ENCODE measurements at regions not wholly inside any gene's neighbourhood (a gene's known extent, or its start where the extent isn't known, plus 50 kb on each side); places are given as distances from the start of the nearest gene placed in this dataset.
"Not testable (repeated sequence)": the region's sequence is repeated elsewhere in the genome, so short reads cannot be mapped to it uniquely, and the experiment has no call there.

DNA sequence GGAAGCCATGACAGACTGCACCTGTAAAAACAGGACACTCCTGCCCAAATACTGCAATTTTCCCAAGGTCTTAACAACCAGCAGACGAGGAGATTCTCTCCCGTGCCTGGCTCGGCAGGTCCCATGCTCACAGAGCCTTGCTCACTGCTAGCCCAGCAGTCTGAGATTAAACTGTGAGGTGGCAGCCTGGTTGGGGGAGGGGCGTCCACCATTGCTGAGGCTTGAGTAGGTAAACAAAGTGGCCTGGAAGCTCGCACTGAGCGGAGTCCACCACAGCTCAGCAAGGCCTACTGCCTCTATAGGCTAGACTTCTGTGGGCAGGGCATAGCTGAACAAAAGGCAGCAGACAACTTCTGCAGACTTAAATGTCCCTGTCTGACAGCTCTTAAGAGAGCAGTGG is 80.3 kb downstream of the ANXA5 start:
- H3K4me3 ChIP-seq; H3K36me3 ChIP-seq (replicated peaks); in situ Hi-C loops (cut with MboI; ENCODE audit: low sequenced_read_pairs); DNase-seq (ENCODE audit: low spot score in 2 of 2); H3K4me1 ChIP-seq; H3K9me3 ChIP-seq; H3K27me3 ChIP-seq (ENCODE audit: low read depth): not testable (repeated sequence)

DNA sequence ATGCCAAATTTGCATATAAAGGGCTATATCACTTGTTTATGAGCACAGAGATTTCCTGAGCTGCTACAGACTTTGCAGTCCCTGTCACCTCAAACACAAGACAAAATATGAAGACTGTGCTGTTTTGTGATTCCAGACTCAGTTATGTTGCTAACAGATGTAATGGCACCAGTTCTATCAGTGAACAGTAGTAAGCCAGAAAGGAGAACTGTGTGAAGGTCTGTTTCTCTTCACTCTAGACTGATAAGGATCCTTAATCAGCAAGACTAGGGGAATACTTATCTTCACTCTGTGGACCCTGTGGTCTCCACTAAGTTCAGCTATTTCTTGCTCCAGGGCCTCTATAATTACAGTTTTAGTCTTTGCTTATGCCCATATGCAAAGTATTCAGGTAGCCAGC is 82.7 kb downstream of the ANXA5 start:
- no peak for DNase-seq (ENCODE audit: low spot score in 2 of 2)
- Histone ChIP-seq H3K9me3 (no peaks in the 10 kb centered on the region), H3K4me1 (no peaks in the 10 kb centered on the region), H3K4me3 (no peak overlapping the region), H3K27me3 (ENCODE audit: low read depth) (no peaks in the 10 kb centered on the region), H3K36me3 (replicated peaks) (no peaks in the 10 kb centered on the region)
- in situ Hi-C loops (cut with MboI; ENCODE audit: low sequenced_read_pairs), result no loop called here

DNA sequence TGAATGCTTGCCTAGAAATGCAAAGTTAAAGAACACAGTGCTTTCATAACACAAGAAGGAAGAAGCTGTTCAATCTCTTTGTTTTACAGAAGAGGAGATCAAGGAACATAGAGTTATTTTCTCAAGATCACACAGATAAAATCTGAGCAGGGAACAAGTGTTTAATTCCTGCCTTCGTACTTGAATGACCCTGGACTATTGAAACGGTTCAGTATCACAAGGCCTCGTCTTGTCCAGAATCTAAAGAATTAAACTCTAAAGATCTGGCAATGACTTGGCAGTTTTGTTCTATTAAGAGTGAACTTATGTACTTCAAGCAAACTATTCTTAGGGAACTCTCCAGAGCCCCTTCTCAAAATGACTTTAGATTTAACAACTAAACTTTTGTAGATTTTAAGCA is 97.7 kb downstream of the ANXA5 start:
- Histone ChIP-seq H3K9me3 (no peaks in the 10 kb centered on the region), H3K4me3 (no peak overlapping the region), H3K27me3 (ENCODE audit: low read depth) (no peaks in the 10 kb centered on the region; the same call in 1 of the 2 replicates), H3K36me3 (replicated peaks) (no peaks in the 10 kb centered on the region), H3K4me1 (no peaks in the 10 kb centered on the region)
- DNase-seq (ENCODE audit: low spot score in 2 of 2), result no peak
- in situ Hi-C loops (cut with MboI; ENCODE audit: low sequenced_read_pairs), result no loop called here

DNA sequence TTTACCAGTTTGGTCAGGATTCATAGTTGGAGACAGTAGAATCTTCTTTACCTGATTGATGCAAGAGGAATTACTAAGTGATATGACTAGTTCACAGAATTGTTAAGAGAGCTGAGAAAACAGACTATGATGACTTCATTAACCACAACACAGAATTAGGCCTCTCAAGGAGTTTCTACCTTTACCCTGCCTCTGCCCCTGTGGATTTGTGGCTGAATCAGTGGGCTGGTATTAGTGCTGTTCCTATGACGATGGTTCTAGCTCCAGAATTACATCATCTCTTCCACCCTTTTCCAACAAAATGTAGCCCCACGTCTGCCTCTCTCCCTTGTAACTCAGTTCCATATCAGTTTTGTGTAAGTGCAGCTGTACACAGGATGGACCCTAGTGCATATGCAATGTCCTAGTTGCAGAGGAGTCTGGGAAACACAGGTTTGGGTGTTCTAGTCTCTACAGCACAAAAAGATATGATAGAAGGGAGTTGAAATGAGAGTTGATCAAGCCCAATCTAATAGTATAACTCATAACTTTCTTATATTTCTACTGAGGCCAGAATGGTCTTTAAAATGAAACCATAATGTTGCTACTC is 99.3 kb downstream of the ANXA5 start:
- H3K4me3 ChIP-seq, result no peak overlapping the region
- no peaks in the 10 kb centered on the region for H3K9me3 ChIP-seq
- H3K27me3 ChIP-seq (ENCODE audit: low read depth), result no peaks in the 10 kb centered on the region; the same call in 1 of the 2 replicates
- in situ Hi-C loops (cut with MboI; ENCODE audit: low sequenced_read_pairs), result no loop called here
- H3K4me1 ChIP-seq, result no peaks in the 10 kb centered on the region
- DNase-seq (ENCODE audit: low spot score in 2 of 2), result no peak
- H3K36me3 ChIP-seq (replicated peaks), result no peaks in the 10 kb centered on the region

DNA sequence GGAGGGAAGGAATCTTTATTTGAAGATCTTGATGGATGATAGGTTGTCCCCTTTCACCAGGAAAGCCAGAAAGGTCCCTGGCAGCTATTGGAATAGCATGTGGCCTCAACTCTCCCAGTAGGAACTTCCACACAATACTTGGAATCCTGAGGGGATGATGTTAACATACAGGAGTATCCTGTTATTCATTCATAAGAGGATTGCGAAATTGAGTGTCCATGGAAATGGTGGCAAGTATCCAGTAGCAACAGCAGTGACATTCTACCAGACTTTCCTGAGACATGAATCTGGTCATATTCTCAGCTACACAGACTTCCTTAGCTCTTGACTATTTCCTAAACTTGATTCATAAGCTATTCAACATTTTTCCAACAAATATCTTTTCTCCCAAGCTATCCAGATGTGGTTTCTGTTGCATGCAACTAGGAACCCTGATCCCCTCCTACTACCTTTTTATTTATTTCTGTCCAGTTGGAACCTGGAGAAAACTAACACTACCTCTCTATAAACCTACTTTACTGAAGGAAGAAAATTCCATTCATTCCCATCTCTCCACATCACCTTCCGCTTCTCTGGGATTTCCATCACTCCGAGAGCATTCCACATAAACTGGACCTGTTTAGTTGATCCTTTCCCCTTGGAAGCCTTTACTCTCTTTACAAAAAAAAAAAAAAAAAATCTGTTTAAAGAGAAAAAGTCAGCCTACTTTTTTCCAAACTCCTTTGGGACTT is 101.8 kb downstream of the ANXA5 start:
- no peak for DNase-seq (ENCODE audit: low spot score in 2 of 2)
- no peak overlapping the region for H3K4me3 ChIP-seq
- no peaks in the 10 kb centered on the region for H3K36me3 ChIP-seq (replicated peaks)
- H3K4me1 ChIP-seq, result no peaks in the 10 kb centered on the region
- in situ Hi-C loops (cut with MboI; ENCODE audit: low sequenced_read_pairs), result no loop called here
- no peaks in the 10 kb centered on the region for H3K9me3 ChIP-seq
- H3K27me3 ChIP-seq (ENCODE audit: low read depth), result no peaks in the 10 kb centered on the region; the same call in 1 of the 2 replicates

DNA sequence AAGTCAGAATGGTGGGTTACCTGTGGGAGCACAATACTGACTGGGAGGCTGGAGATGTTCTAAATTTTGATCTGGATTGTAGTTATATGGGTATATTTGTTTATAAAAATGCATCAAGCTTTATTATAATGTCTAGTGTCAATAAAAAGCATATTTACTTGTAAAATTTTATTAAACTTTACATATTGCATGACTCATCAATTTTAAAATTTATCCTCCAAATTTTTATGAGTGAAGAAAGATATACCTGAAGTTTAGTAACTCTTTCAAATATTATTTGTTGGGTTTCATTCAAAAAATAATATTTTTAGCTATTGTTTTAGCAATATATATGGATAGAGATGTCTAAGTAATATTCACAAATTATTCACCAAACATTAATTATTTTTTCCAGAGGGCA is 103.0 kb downstream of the ANXA5 start:
- DNase-seq (ENCODE audit: low spot score in 2 of 2), result no peak
- H3K36me3 ChIP-seq (replicated peaks), result no peaks in the 10 kb centered on the region
- no peaks in the 10 kb centered on the region for H3K4me1 ChIP-seq
- no peaks in the 10 kb centered on the region for H3K9me3 ChIP-seq
- H3K4me3 ChIP-seq, result no peak overlapping the region
- H3K27me3 ChIP-seq (ENCODE audit: low read depth), result no peaks in the 10 kb centered on the region
- in situ Hi-C loops (cut with MboI; ENCODE audit: low sequenced_read_pairs), result no loop called here

DNA sequence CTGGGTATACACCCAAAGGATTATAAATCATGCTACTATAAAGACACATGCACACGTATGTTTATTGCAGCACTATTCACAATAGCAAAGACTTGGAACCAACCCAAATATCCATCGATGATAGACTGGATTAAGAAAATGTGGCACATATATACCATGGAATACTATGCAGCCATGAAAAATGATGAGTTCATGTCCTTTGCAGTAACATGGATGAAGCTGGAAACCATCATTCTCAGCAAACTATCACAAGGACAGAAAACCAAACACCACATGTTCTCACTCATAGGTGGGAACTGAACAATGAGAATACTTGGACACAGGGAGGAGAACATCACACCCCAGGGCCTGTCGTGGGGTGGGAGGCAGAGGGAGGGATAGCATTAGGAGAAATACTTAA is 104.5 kb downstream of the ANXA5 start:
- H3K36me3 ChIP-seq (replicated peaks); H3K9me3 ChIP-seq; in situ Hi-C loops (cut with MboI; ENCODE audit: low sequenced_read_pairs); DNase-seq (ENCODE audit: low spot score in 2 of 2); H3K4me3 ChIP-seq; H3K4me1 ChIP-seq; H3K27me3 ChIP-seq (ENCODE audit: low read depth): not testable (repeated sequence)

DNA sequence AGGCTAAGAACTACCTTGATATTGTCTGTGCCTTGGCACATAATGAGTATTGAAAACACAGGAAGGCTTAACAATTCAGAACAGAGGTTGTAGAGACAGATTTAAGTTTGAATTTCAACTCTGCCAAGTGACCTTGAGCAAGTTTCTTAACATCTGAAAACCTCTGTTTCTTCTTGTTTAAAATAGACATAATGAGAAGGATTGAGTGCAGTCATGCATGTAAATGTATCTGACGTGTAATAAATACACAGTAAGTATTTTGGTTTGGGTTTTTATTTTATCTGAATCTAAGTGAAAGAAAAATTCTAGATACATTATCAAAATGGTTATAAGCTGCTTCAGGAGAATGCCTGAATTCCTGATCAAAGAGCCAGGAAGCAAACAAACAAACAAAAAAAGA is 111.9 kb downstream of the ANXA5 start:
- in situ Hi-C loops (cut with MboI; ENCODE audit: low sequenced_read_pairs), result no loop called here
- Histone ChIP-seq H3K9me3 (no peaks in the 10 kb centered on the region), H3K27me3 (ENCODE audit: low read depth) (no peaks in the 10 kb centered on the region; the same call in 1 of the 2 replicates), H3K36me3 (replicated peaks) (no peaks in the 10 kb centered on the region), H3K4me3 (no peak overlapping the region), H3K4me1 (no peaks in the 10 kb centered on the region)
- no peak for DNase-seq (ENCODE audit: low spot score in 2 of 2)

DNA sequence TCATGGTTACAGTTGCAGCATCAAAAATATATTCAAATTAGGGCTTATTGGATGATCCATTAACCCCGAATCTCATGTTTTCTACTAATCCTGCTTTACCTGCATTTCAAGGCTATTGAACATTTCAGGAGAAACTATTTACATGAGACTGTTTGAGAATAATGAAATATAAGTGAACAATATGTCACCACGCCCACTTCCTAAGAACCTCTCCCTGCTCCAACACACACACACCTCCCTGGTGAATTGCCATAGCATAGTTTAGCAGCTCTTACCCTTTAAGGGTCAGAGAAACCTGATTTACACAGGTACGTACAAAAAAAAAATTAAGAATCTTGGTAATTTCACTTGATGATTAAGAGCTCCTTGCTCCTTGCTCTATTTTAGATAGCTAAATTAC is 113.4 kb downstream of the ANXA5 start:
- no peaks in the 10 kb centered on the region for H3K9me3 ChIP-seq
- in situ Hi-C loops (cut with MboI; ENCODE audit: low sequenced_read_pairs), result no loop called here
- no peaks in the 10 kb centered on the region for H3K4me1 ChIP-seq
- peaks cover 7% of the 10 kb centered on the region; the same call in 1 of the 2 replicates for H3K27me3 ChIP-seq (ENCODE audit: low read depth)
- no peak overlapping the region for H3K4me3 ChIP-seq
- DNase-seq (ENCODE audit: low spot score in 2 of 2), result no peak
- no peaks in the 10 kb centered on the region for H3K36me3 ChIP-seq (replicated peaks)

DNA sequence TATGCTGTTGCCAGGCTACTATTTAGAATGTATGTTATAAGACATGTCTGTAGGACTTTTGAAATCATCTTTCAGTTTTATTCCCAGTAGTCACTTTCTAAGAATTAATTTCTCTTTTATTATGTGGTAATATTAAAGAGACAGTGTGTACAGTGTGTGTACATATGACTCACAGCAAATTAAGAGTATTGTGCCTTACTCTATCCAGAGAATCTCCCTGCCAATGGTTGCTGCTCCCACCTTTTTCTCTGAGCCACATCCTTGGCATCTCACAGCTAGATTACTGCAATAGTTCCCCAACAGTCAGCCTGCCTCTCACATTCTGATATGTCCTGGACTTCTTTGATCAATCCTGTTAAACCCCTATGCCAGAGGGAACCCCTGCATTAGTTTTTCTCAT is 114.5 kb downstream of the ANXA5 start:
- in situ Hi-C loops (cut with MboI; ENCODE audit: low sequenced_read_pairs), result no loop called here
- no peaks in the 10 kb centered on the region for H3K4me1 ChIP-seq
- no peaks in the 10 kb centered on the region for H3K9me3 ChIP-seq
- H3K36me3 ChIP-seq (replicated peaks), result no peaks in the 10 kb centered on the region
- DNase-seq (ENCODE audit: low spot score in 2 of 2), result no peak
- no peak overlapping the region for H3K4me3 ChIP-seq
- 0 out of 2 replicates have a peak, but pooled peaks cover 7% of the 10 kb centered on the region for H3K27me3 ChIP-seq (ENCODE audit: low read depth)

DNA sequence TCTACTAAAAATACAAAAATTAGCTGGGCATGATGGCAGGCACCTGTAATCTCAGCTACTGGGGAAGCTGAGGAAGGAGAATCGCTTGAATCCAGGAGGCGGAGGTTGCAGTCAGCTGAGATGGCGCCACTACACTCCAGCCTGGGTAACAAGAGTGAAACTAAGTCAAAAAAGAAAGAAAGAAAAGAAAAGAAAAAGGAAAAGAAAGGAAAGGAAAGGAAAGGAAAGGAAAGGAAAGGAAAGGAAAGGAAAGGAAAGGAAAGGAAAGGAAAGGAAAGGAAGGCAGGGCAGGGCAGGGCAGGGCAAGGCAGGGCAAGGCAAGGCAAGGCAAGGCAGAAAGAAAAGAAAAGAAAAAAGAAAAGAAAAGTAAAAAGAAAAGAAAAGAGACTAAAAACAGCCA is 121.4 kb downstream of the ANXA5 start:
- H3K4me1 ChIP-seq; H3K36me3 ChIP-seq (replicated peaks); H3K27me3 ChIP-seq (ENCODE audit: low read depth); in situ Hi-C loops (cut with MboI; ENCODE audit: low sequenced_read_pairs); H3K9me3 ChIP-seq; DNase-seq (ENCODE audit: low spot score in 2 of 2); H3K4me3 ChIP-seq: not testable (repeated sequence)

DNA sequence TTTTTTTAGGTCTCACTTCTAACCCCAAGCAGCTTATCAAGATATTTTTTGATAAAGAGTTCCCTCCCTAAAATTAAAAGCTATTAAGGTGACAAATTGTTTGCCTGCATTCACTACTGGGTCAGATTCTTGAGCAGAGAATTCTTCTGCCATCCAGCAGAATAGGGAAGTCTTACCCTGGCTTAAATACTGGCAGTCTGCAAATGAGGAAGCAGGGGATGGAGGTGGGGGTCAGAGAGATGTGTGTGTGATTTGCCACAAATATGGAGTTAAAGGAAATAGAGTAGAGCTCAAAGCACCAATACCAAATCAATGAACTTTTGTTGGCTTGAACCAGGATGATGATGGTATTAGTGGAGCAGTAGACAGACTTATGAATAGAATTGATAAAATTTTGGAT is 122.2 kb downstream of the ANXA5 start:
- no peak for DNase-seq (ENCODE audit: low spot score in 2 of 2)
- Histone ChIP-seq H3K4me1 (no peaks in the 10 kb centered on the region), H3K36me3 (replicated peaks) (no peaks in the 10 kb centered on the region)

DNA sequence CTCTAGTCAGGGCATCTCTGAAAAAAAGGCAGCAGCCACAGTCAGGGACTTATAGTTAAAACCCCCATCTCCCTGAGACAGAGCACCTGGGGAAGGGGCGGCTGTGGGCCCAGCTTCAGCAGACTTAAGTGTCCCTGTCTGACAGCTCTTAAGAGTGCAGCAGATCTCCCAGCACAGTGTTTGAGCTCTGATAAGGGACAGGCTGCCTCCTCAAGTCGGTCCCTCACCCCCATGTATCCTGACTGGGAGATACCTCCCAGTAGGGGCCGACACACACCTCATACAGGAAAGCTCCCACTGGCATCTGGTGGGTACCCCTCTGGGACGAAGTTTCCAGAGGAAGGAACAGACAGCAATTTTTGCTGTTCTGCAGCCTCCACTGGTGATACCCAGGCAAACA is 129.0 kb downstream of the ANXA5 start:
- no peaks in the 10 kb centered on the region for H3K9me3 ChIP-seq
- H3K4me3 ChIP-seq, result no peak overlapping the region
- no peaks in the 10 kb centered on the region for H3K27me3 ChIP-seq (ENCODE audit: low read depth)
- H3K36me3 ChIP-seq (replicated peaks), result no peaks in the 10 kb centered on the region
- no peak for DNase-seq (ENCODE audit: low spot score in 2 of 2)
- no peaks in the 10 kb centered on the region for H3K4me1 ChIP-seq
- in situ Hi-C loops (cut with MboI; ENCODE audit: low sequenced_read_pairs), result no loop called here

More for the DNA sequence above, 122.2 kb downstream of the ANXA5 start:
- H3K27me3 ChIP-seq (ENCODE audit: low read depth), result 0 out of 2 replicates have a peak, but pooled peaks cover 6% of the 10 kb centered on the region
- in situ Hi-C loops (cut with MboI; ENCODE audit: low sequenced_read_pairs), result no loop called here
- H3K4me3 ChIP-seq, result no peak overlapping the region
- no peaks in the 10 kb centered on the region for H3K9me3 ChIP-seq

DNA sequence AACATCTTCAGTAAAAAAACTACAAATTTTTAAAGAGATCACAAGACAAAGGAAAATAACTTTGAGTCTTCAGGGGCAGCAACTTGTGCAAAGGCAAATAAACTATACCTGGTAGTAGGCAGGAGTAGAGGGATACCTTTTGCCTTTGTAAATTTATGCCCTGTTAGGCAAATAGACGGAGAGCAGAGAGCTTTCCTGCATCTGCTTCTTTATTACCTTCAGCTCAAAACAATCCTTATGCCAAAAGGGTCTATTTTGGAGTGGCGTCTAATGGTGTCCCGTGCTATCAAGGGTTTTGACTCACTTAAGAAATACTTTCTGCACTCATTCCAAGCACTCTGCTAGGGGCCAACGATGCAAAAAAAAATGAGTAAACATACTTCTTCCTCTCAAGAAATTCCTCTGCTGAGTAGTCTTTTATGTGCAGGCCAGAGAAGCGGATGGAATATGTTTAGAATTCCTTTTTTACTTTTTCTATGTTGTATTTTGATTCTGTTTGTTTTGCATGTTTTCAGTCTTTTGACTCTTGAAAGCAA is 131.9 kb downstream of the ANXA5 start:
- in situ Hi-C loops (cut with MboI; ENCODE audit: low sequenced_read_pairs), result no loop called here
- no peaks in the 10 kb centered on the region for H3K27me3 ChIP-seq (ENCODE audit: low read depth)
- no peak overlapping the region for H3K4me3 ChIP-seq
- no peaks in the 10 kb centered on the region for H3K9me3 ChIP-seq
- H3K4me1 ChIP-seq, result no peaks in the 10 kb centered on the region
- no peak for DNase-seq (ENCODE audit: low spot score in 2 of 2)
- H3K36me3 ChIP-seq (replicated peaks), result no peaks in the 10 kb centered on the region

Measured in HAP-1 (cell line).